Hippocampal formation (tissue), 2 donors: ENCODE measurements at regions not wholly inside any gene's neighbourhood (a gene's known extent, or its start where the extent isn't known, plus 50 kb on each side); places are given as distances from the start of the nearest gene placed in this dataset.
"Not testable (repeated sequence)": the region's sequence is repeated elsewhere in the genome, so short reads cannot be mapped to it uniquely, and the experiment has no call there.

Experiments
- DNase-seq, 2 donors: peaks; one replicate each; lab custom pipeline; 2025; lab: John Stamatoyannopoulos, UW

GRCh38 chr3:118637846-118638245 is 396.8 kb downstream of the IGSF11 start:
- peak in 1 of 2 donors; percentile 2 for DNase-seq

DNA sequence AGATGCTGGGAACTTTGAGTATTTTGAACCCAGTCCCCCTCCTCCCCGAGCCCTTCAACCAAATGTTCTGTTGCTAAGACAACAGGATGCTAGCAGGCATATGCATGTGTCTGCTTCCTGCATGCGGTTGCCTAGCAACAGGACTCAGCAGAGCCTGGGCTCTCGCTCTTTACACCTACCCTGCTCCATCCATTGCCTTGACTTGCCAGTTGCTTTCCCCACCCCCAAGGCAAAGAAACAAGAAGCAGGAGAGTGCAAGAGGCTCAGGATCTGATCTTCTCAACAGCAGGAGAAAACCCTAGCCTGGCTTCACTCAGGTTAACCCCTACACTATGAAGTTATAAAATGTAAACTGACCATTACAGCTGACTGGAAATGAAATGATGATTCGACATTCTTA is 393.0 kb downstream of the IGSF11 start:
- peak in 1 of 2 donors; percentile 40 for DNase-seq

GRCh38 chr3:118671192-118671591 is 363.5 kb downstream of the IGSF11 start:
- no peak for DNase-seq

GRCh38 chr3:118675305-118675704 is 359.3 kb downstream of the IGSF11 start:
- no peak for DNase-seq

- not testable (repeated sequence) for DNase-seq
Observed at GRCh38 chr3:118678663-118679062, 356.0 kb downstream of the IGSF11 start.

GRCh38 chr3:118682921-118683320 is 351.7 kb downstream of the IGSF11 start:
- DNase-seq = no peak

- no peak for DNase-seq
Observed at GRCh38 chr3:118683636-118684035, 351.0 kb downstream of the IGSF11 start.

DNA sequence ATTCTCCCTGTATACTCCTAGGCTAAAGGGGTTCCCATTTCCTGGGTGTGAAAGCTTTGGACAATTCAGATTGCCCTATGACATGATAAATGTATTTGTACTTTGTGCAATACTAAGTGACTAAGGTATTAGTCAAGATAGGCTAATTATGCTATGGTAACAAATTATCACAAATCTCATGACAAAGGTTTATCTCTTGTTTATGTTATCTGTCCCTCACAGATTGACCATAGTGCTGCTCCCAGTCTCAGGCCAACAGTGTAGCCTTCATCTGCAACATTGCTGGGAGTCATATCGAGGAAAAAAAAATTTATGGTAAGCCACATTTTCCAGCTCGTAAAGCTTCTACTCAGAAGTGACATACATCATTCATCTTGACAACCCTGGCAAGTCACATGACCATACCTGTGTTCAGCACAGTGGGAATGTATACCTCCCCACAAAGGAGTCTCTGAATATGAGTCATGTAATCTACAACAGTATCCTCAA is 346.2 kb downstream of the IGSF11 start:
- DNase-seq = no peak

DNA sequence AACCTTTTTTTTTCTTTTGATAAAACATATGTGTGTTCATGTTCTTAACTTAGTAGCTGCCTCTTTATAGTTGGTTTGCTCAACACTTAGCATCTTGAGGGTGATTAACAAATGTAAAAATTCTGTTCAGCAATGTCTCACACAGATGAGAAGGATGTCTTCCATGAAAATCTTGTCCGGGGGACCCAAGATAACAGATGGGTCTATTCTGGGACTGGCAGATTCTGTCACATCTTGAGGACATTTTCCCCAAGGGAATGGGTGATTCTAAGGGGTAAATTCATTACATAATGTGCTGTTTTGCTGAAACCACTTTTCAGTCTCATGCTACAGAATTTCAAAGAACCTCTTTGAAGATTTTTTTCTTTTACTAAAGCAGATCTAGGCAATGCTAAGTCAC is 342.2 kb downstream of the IGSF11 start:
- peak in 1 of 2 donors; percentile 22 for DNase-seq

DNA sequence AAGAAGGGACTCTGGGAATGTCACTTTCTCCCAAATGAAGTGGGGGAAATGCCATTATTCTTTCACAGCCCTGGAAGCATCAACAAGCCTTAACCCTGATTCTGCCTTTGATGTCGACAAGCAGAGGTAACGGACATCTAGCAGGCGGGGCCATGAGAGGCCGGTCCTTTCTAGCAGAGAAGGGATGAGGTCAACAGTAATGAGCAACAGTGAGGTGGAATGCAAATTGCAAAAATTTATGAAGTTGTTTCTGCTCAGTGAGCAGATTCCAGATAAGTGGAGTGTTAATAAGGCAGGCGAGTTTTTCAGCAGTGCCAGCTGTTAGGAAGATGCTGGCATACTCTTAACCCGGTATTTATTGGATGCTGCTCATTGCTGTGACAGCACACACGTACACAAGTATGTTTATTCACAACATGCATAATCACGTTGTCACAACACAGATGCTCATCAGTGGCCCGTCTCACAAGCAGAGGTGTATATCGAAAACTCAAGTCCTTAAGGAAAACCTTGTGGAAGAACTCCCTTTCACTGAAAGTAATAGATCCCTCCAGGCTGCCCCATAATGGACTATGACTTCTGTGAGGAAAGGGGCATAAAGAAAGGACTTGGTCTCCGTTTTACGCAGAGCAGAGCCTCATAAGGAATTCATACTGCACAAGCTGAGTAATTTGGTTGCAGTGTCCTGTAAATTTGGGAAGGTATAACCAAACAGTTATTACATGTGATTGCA is 329.0 kb downstream of the IGSF11 start:
- DNase-seq = no peak

DNA sequence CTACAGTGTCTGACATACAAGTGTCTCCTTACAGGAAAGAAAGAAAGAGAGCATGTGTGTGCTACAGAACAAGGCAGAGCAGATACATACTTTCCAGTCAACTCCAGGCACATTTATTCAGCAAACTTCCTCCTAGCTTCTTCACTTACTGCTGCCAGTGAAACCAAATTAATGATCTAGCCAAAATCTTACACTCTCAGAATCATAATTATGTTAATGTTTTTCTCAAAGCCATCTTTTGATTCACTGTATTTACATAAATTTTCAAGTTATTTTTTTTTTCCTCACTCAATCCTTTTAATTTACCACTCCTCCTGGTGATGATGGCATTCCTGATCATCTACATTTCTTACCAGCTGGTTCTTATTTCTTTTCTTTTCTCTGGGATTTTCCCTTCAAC is 326.7 kb downstream of the IGSF11 start:
- DNase-seq = no peak

GRCh38 chr3:118710532-118710931 is 324.1 kb downstream of the IGSF11 start:
- no peak for DNase-seq

DNA sequence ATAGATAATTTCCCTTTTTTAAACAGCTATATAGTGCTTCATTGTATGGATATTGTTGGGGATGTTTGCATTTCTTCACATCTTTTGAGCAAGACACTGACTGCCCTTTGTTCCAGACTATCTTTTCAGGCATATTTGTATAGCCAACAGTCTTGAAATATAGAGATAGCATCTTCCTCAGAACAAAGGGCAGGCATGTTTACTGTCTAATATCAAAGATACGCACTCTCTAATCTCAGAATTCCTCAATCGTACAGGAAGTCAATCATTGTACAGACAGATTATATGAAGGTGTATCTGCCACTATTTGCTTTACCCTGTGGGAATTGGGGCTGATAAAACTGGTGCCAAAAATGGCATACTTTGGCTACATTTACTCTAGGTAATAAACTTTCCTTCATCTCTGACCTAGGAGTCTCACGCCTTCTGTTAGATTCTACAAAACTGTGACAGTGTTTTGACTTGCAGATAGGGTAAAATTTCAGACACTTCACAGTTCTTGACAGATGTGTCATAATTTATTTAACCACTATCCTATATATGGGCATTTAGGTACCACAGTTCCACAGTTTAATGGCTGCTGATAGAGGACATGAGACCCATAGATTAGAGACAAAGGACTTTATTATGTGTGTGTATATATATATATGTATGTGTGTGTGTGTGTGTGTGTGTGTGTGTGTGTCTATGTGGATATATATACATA is 321.0 kb downstream of the IGSF11 start:
- DNase-seq = no peak

DNA sequence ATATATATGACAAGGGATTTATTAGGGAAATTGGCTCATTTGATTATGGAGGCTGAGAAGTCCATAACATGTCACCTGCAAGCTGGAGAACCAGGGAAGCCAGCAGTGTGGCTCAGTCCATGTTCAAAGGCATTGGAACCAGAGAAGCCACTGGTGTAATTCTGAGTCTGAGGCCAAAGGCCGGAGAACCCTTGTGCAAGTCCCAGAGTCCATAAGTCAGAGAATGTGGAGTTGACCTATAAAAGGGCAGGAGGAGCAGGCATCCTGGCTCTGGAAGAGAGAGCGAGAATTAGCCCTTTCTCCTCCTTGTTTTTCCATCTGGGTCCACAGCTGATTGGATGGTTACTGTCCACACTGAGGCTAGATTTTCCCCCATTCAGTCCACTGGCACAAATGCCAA is 319.8 kb downstream of the IGSF11 start:
- DNase-seq = no peak

DNA sequence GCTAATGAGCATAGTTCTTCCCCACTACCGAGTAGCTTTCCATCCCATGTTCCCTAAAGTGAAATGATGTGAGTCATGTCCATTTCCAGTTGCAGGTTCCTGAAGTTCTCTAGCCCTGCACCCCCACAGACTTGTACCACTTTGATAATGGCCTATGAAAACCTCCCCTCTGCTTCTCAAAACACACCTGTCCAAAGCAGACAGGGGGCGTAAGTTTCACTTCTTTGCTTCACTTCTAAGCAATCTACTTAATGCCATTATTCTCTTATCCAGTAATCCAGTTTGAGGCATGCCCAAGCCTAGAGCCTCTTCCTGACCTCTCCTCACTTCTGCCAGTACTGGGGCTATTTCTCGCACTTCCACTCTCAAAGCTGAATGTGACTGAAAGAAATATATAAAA is 305.1 kb downstream of the IGSF11 start:
- no peak for DNase-seq

- DNase-seq = no peak
Observed at GRCh38 chr3:118734664-118735063, 300.0 kb downstream of the IGSF11 start.

DNA sequence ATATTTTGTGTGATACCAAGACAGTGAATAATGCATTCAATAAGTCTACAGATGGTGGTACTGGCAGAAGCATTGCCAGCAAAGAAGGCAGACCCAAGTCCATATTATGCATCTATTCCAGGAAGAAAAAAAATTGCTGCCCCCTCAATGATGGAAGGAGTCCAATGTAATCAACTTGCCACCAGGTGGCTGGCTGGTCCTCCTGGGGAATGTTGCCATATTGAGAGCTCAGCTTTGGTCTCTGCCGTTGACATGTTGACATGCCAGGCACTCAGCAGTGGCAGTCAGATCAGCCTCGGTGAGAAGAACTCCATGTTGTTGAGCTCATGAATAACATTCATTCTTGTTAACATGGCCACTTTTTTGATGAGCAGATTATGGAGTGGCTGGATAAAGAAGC is 298.5 kb downstream of the IGSF11 start:
- DNase-seq = no peak

DNA sequence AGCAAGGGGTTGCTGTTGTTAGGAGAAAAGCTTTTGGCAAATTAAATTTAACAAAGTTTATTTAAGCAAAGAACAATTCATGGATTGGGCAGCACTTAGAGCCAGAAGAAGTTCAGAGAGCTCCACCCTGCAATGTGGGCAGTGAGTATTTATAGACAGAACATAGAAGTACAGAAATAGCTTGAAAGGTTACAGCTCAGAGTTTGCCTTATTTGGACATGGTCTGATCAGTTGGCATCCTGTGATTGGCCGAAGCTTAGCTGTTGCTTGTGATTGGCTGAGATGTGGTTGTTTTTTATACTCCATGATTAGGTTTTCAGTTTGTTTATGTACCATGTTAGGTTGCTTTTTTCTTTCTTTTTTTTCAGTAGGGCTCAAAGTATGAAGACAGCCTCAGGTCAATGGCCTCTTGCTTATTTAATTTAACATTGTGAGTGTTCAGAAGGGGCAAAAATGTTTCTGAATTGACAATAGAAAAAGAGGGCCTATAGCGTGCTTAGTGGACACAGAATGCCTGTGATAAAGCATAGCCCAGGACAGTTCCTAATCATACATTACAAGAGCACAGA is 293.8 kb downstream of the IGSF11 start:
- no peak for DNase-seq

- no peak for DNase-seq
Observed at GRCh38 chr3:118742760-118743159, 291.9 kb downstream of the IGSF11 start.

DNA sequence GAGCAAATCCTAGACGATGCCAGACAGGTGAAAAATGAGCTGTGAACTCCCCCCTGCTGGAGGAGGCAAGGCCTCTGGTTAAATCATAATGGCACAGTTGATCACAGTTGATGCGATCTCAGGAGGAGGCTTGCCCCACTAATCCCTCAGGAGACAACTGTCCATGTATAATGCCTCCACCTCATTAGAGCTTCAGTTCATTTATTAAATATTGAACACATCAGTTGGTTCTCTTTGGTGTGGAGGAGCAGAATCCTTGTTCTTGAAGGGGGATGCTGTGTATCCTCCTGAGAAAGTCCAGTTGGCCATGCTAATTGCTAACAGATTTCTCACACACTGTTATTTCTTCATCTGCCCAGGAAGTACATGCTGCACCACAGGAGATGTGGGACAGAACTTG is 290.5 kb downstream of the IGSF11 start:
- DNase-seq = no peak

GRCh38 chr3:118754406-118755252 is 280.0 kb downstream of the IGSF11 start:
- no peak for DNase-seq

DNA sequence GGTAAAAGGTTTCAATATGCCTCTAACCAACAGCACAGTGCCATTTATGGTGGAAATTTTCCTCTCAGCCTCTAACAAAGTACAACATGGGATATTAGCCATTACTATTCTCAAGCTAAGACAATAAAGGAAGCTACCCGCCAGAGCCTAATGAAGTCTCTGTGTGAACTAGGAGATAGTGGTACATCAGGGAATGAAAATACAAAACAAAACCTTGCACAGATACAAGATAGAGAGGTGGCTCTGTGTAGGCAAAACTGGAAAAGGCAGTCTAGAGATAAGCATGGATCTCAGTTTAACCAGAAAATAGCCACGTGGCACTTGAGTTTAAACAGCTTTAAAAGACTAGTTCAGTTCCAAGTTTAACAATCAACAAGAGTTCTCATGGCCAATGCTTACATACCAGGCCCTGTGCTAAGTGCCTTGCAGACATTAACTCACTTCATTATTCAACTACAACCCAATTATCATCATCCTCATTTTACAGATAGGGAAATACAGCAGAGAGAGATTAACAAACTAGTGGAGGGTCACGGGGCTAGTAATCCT is 279.3 kb downstream of the IGSF11 start:
- no peak for DNase-seq
